Neutrophil (primary cell): ENCODE measurements at regions not wholly inside any gene's neighbourhood (a gene's known extent, or its start where the extent isn't known, plus 50 kb on each side); places are given as distances from the start of the nearest gene placed in this dataset.

Experiments used
- H3K27ac ChIP-seq: fragments of 200-600 bp; sonication (generic); 2 replicates; pipeline ENCODE4 v1.5.1; 2016; ENCODE audit warnings: mild to moderate bottlenecking, moderate library complexity
- H3K27me3 ChIP-seq: fragments of 200-600 bp; sonication (generic); 2 replicates; pipeline ENCODE4 v1.6.0; 2016; ENCODE audit warnings: mild to moderate bottlenecking
- H3K36me3 ChIP-seq: fragments of 200-600 bp; sonication (generic); 2 replicates; pipeline ENCODE4 v1.5.1; 2017
- H3K4me1 ChIP-seq, 2 experiments: fragments of 200-600 bp in 1 of 2; sonication (generic) in 1 of 2; 1 replicate in 1 of 2; 2 replicates in 1 of 2; pipeline versions ENCODE4 v1.5.1 to v1.6.1; 2013 to 2016; ENCODE audit warnings: low read depth in 1 of 2, low read length in 1 of 2, mild to moderate bottlenecking in 1 of 2, moderate library complexity in 1 of 2; ENCODE audit not compliant: control insufficient read depth in 1 of 2, insufficient read depth in 1 of 2
- H3K4me3 ChIP-seq, 2 experiments: fragments of 200-600 bp in 1 of 2; sonication (generic) in 1 of 2; 1 replicate in 1 of 2; 2 replicates in 1 of 2; pipeline ENCODE4 v1.5.1; 2013 to 2016; ENCODE audit warnings: low read depth in 1 of 2, low read length in 1 of 2, mild to moderate bottlenecking in 1 of 2, moderate library complexity in 1 of 2
- H3K9me3 ChIP-seq: fragments of 200-600 bp; sonication (generic); 2 replicates; pipeline ENCODE4 v1.5.1; 2016
- TF ChIP-seq, protein P1 (sequence below): fragments of 200-600 bp; sonication (generic); IDR thresholded peaks from 2 replicates; pipeline ENCODE4 v1.5.1; 2016; ENCODE audit warnings: antibody characterized with exemption

DNA sequence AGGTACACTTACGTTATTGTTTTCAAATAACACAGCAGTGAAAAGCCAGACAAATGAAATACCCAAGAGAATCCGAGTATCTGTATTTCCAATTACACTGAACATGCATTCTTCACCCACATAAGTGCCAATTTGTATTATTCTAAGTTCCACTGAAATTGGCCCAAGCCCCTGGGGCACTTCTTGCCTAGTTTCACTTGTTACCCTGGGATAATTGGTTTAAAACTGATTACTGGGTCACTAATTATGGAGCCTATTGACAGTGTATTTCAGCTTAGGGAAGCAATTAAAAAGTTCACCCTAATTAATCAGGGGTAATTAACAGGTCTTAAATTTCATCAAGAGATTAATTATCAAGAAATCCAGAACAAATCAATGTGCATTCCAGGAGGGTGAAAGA lies 60.5 kb upstream of the HS3ST2 start:
- H3K27me3 ChIP-seq: peaks cover 30% of the 10 kb centered on the region
- H3K27ac ChIP-seq: no peak overlapping the region
- H3K36me3 ChIP-seq: no peaks in the 10 kb centered on the region
- H3K4me3 ChIP-seq: no peak overlapping the region
- TF ChIP-seq, protein P1, sequence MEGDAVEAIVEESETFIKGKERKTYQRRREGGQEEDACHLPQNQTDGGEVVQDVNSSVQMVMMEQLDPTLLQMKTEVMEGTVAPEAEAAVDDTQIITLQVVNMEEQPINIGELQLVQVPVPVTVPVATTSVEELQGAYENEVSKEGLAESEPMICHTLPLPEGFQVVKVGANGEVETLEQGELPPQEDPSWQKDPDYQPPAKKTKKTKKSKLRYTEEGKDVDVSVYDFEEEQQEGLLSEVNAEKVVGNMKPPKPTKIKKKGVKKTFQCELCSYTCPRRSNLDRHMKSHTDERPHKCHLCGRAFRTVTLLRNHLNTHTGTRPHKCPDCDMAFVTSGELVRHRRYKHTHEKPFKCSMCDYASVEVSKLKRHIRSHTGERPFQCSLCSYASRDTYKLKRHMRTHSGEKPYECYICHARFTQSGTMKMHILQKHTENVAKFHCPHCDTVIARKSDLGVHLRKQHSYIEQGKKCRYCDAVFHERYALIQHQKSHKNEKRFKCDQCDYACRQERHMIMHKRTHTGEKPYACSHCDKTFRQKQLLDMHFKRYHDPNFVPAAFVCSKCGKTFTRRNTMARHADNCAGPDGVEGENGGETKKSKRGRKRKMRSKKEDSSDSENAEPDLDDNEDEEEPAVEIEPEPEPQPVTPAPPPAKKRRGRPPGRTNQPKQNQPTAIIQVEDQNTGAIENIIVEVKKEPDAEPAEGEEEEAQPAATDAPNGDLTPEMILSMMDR: no peak
- H3K9me3 ChIP-seq: no peaks in the 10 kb centered on the region
- H3K4me1 ChIP-seq: no peaks in the 10 kb centered on the region

DNA sequence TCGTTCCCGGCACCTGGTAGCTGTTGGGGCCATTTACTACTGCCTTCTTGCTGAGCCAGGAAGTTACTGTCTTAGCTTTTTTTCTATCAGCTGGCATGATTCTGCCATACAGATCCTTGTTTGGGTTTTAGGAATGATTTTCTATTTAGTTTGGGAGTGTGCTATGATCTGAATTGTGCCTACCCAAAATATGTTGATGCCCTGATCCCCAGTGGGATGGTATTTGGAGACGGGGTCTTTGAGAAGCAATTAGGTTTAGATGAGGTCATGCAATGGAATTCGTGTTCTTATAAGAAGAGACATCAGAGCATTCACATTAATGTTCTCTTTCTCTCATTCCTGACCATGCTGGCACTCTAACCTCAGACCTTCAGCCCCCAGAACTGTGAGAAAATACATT lies 59.4 kb upstream of the HS3ST2 start:
- Histone ChIP-seq H3K36me3 (no peaks in the 10 kb centered on the region), H3K27ac (no peak overlapping the region), H3K27me3 (peaks cover 37% of the 10 kb centered on the region), H3K4me1 (no peaks in the 10 kb centered on the region), H3K9me3 (no peaks in the 10 kb centered on the region), H3K4me3 (no peak overlapping the region)
- TF ChIP-seq, protein P1: no peak

DNA sequence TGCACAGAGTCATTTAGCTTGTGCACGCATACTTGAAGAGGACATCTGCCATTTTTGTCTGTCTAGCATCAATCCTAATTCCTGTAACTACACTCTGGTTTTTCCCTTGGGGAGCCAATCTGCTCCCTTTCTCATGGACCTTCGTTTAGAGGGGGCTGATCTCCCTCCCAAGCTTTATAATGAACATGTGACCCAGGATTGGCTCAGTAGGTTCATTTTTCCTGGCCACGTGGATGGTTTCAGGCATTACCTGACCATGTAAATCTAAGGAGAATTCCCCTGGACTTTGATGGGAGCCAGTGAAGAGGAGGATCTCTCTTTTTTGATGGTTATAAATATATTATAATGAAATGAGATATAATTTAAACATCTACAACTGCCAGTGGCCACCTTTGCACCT lies 56.8 kb upstream of the HS3ST2 start:
- Histone ChIP-seq H3K27ac (no peak overlapping the region), H3K4me3 (no peak overlapping the region), H3K27me3 (peaks cover 37% of the 10 kb centered on the region), H3K36me3 (no peaks in the 10 kb centered on the region), H3K4me1 (no peaks in the 10 kb centered on the region), H3K9me3 (no peaks in the 10 kb centered on the region)
- TF ChIP-seq, protein P1: no peak

DNA sequence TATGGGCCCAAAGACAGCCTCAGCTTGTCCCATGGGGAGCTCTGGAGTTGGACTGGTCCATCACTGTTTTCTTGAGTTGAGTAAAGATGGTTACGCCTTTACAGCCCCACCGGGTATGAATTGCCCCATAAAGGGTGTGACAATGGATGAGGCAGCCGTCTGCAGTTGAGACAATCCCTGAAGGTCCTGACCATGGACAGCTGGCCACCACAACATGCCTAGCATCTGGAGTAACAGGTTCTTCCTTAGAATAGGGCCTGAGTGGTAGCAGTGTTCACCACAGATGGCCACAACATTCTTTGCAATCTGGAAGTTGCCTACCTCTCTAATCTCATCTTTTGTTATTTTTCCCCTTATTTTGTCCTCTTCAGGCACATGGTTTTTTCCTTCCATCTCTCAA lies 51.5 kb upstream of the HS3ST2 start:
- TF ChIP-seq, protein P1: no peak
- Histone ChIP-seq H3K4me3 (no peak overlapping the region), H3K9me3 (no peaks in the 10 kb centered on the region), H3K27ac (no peak overlapping the region), H3K4me1 (no peaks in the 10 kb centered on the region), H3K36me3 (no peaks in the 10 kb centered on the region), H3K27me3 (peaks cover 10% of the 10 kb centered on the region)

DNA sequence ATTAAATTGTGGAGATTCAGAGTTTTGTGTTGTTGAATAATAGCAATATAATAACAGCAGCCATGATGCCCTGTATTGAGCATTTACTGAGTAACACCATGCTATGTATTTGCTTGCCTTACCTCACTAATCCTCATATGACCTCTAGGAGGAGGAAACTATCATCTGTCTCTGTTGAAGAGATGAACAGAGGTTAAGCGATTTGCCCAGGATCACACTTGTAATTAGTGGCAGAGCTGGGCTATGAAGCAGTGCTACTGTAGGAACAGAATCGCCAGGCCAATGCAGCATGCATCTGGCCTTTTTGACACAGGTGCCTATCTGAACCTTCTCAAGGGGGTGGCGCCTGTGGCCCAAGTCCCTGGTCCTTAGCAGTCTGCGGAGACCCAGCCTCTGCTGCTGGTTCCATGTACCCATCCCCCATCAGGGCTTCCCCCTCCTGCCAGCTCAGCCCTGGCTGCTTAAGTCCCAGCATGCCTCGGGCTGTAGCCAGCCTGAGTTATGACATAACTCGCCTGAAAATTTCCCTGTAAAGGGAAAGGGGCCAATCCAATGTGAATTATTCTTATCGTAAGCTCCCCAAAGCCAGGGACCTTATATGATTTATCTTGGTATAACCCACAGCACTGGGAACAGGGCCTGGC lies 50.4 kb upstream of the HS3ST2 start:
- H3K27me3 ChIP-seq: peaks cover 6% of the 10 kb centered on the region
- no peaks in the 10 kb centered on the region for H3K36me3 ChIP-seq
- H3K27ac ChIP-seq: no peak overlapping the region
- H3K9me3 ChIP-seq: no peaks in the 10 kb centered on the region
- H3K4me1 ChIP-seq: no peaks in the 10 kb centered on the region
- TF ChIP-seq, protein P1: no peak
- H3K4me3 ChIP-seq: no peak overlapping the region
